LNCAP (cell line): ENCODE measurements at regions not wholly inside any gene's neighbourhood (a gene's known extent, or its start where the extent isn't known, plus 50 kb on each side); places are given as distances from the start of the nearest gene placed in this dataset.

Experiments used
- CTCF ChIP-seq: fragments of 450-650 bp; IDR thresholded peaks from 2 replicates; pipeline ENCODE4 v1.5.1; 2017; ENCODE audit warnings: mild to moderate bottlenecking

GRCh38 chrX:139224953-139225665 lies 305.4 kb upstream of the F9 start:
- no peak for TF ChIP-seq CTCF

- TF ChIP-seq CTCF: no peak
These were observed 307.9 kb upstream of the F9 start for GRCh38 chrX:139222511-139223200.

GRCh38 chrX:139213241-139213709 lies 317.3 kb upstream of the F9 start:
- TF ChIP-seq CTCF: no peak

- TF ChIP-seq CTCF: no peak
These were observed 318.9 kb upstream of the F9 start for GRCh38 chrX:139211568-139212182.

DNA sequence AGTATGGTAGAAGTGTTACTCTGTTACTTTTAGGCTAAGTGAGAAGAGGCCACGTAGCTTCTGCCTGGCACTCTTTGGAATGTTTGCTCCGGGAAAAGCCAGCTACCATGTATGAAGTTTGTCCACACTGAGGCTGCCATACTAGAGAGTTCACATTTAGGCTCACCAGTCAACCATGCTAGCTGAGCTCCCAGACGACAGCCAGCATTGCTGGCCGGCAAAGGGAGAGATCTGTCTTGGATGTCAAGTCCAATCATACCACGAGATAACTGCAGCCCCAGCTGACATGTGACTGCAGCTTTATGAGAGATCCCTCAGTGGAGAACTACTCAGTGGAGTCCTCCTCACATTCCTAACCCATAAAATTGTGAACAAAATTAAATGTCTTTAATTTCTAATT lies 321.2 kb upstream of the F9 start:
- no peak for TF ChIP-seq CTCF

DNA sequence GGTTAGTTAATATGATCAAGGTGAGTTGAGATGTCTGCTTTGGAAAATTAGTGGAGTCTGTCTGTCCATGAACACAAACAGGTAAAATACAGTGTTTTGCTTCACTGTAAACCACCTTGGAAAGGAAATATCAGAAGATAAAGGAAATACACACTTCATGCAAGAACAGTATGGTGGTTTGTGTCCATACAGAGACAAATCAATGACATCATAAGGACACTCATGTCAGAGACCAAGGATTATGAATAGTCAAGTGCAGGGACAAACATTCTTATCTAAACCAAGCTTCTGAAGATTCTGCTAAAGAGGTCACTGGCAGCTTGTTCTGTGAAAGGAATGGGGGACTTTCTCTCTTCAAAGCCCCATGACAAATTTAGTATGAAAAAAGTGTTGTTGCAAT lies 322.9 kb upstream of the F9 start:
- TF ChIP-seq CTCF: no peak

- no peak for TF ChIP-seq CTCF
These were observed 323.6 kb upstream of the F9 start for GRCh38 chrX:139206914-139207313.
